ENCODE measurements at regions not wholly inside any gene's neighbourhood (a gene's known extent, or its start where the extent isn't known, plus 50 kb on each side); places are given as distances from the start of the nearest gene placed in this dataset.

DNA sequence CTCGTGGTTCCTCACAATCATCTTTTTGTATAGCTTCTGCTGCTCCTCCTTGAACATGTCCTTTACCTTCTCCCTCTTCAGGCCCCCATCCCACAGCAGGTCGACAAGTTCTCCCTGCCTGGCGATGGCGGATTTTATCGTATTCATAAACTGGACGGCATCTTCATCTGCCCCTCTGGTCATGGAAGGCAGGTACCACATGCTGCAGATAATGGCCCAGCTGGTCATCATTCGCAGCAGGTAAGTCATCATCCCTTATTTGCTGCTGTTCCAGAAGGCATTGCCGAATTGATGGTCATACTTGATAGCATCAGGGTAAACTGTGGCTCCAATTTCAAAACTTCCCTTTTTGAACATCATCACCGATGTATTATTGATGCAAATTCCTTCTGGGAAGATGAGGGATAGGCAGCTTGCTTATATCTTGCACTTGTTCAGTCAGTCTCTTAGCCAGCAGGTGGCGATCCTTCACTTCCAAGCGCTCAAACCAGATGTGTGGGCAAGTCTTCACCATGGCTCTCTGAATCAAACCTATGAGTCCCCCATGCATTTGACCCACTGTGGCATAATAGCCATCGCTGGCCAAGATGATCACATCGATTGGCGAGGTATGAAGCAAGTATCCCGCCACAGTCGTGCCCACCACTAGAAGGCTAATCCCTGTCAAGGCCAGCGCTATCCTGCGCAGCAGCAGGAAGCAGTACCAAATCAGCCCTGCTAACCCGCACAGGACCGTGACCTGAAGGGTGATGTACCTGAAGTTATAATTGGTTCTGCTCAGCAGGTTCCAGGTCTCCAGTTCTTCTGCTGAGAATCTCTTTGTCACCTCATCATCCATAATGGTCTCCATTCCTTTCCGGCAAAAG, 381.5 kb upstream of the STXBP6 start:
- TF ChIP-seq, protein P1, sequence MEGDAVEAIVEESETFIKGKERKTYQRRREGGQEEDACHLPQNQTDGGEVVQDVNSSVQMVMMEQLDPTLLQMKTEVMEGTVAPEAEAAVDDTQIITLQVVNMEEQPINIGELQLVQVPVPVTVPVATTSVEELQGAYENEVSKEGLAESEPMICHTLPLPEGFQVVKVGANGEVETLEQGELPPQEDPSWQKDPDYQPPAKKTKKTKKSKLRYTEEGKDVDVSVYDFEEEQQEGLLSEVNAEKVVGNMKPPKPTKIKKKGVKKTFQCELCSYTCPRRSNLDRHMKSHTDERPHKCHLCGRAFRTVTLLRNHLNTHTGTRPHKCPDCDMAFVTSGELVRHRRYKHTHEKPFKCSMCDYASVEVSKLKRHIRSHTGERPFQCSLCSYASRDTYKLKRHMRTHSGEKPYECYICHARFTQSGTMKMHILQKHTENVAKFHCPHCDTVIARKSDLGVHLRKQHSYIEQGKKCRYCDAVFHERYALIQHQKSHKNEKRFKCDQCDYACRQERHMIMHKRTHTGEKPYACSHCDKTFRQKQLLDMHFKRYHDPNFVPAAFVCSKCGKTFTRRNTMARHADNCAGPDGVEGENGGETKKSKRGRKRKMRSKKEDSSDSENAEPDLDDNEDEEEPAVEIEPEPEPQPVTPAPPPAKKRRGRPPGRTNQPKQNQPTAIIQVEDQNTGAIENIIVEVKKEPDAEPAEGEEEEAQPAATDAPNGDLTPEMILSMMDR (conservative IDR thresholded peaks at IDR 0.05 in 1 of 2, IDR thresholded peaks at IDR 0.05 in 1 of 2; ENCODE audit: low read depth in 1 of 2, low read length in 2 of 2), result no peak
- TF ChIP-seq EZH2 (IDR thresholded peaks at IDR 0.05; ENCODE audit: low read length, missing control alignments), result no peak

All from fibroblast of lung (primary cell).